IMR-90 (cell line): ENCODE measurements at regions not wholly inside any gene's neighbourhood (a gene's known extent, or its start where the extent isn't known, plus 50 kb on each side); places are given as distances from the start of the nearest gene placed in this dataset.

ENCODE experiments used
- ATAC-seq: fragments of 200-7000 bp; cut with Tn5 transposase; 2 replicates; pipeline ENCODE4 v1.9.1; 2020; ENCODE audit warnings: low read depth, mild to moderate bottlenecking, moderate library complexity
- BruUV-seq: library from RNA; stranded (reverse); fragments of 400-500 nt; replicated peaks from 2 replicates; lab custom pipeline; 2021; lab: Mats Ljungman, UMichigan
- CTCF ChIA-PET: fragments of 300-600 bp; formaldehyde crosslinking; extraction: SDS; loops from one replicate; lab custom pipeline; 2021; ENCODE audit warnings: antibody characterized with exemption; lab: Yijun Ruan, JAX
- POLR2A ChIA-PET: fragments of 300-600 bp; sonication (Branson Sonifier 250); formaldehyde crosslinking; loops from one replicate; lab custom pipeline; 2022; ENCODE audit warnings: antibody characterized with exemption; ENCODE audit not compliant: unreplicated experiment; lab: Charles Lee
- DNase-seq: peaks from one replicate; pipeline ENCODE4 v3.0.0; 2013
- H2AFZ ChIP-seq: replicated peaks from 2 replicates; pipeline ENCODE3; 2013; ENCODE audit warnings: low read length, mild to moderate bottlenecking; ENCODE audit not compliant: poor library complexity
- H2AK5ac ChIP-seq: 2 replicates; pipeline ENCODE4 v1.6.1; 2013; ENCODE audit warnings: low read depth, low read length, inconsistent platforms
- H2AK9ac ChIP-seq: replicated peaks from 2 replicates; pipeline ENCODE3; 2013; ENCODE audit warnings: mild to moderate bottlenecking, low read depth, low read length, moderate library complexity; ENCODE audit not compliant: poor library complexity
- H2BK120ac ChIP-seq: 2 replicates; pipeline ENCODE4 v1.6.1; 2013; ENCODE audit warnings: low read depth, low read length, inconsistent platforms
- H2BK15ac ChIP-seq: 3 replicates; pipeline ENCODE4 v1.6.1; 2013; ENCODE audit warnings: low read depth, low read length, inconsistent platforms
- H2BK20ac ChIP-seq: 2 replicates; pipeline ENCODE4 v1.6.1; 2013; ENCODE audit warnings: low read depth, mild to moderate bottlenecking, inconsistent platforms, low read length, moderate library complexity
- H2BK5ac ChIP-seq: 2 replicates; pipeline ENCODE4 v1.6.1; 2013; ENCODE audit warnings: mild to moderate bottlenecking, low read depth, low read length, inconsistent platforms; ENCODE audit not compliant: poor library complexity, severe bottlenecking
- H3K14ac ChIP-seq: replicated peaks from 2 replicates; pipeline ENCODE4 v1.6.1; 2013; ENCODE audit warnings: low read depth, low read length, inconsistent platforms
- H3K18ac ChIP-seq: 2 replicates; pipeline ENCODE4 v1.6.1; 2013; ENCODE audit warnings: low read depth, low read length, control low read depth
- H3K23ac ChIP-seq: 2 replicates; pipeline ENCODE4 v1.6.1; 2013; ENCODE audit warnings: low read depth, low read length, inconsistent platforms
- H3K27ac ChIP-seq: 2 replicates; pipeline ENCODE4 v1.5.1; 2013; ENCODE audit warnings: mild to moderate bottlenecking, control low read depth, low read length; ENCODE audit not compliant: insufficient read depth
- H3K27me3 ChIP-seq: 2 replicates; pipeline ENCODE4 v1.6.1; 2013; ENCODE audit warnings: low read length; ENCODE audit not compliant: control insufficient read depth, insufficient read depth
- H3K36me3 ChIP-seq: 2 replicates; pipeline ENCODE4 v1.6.1; 2013; ENCODE audit warnings: low read length, mixed read lengths; ENCODE audit not compliant: control insufficient read depth, insufficient read depth
- H3K4ac ChIP-seq: 2 replicates; pipeline ENCODE4 v1.6.1; 2013; ENCODE audit warnings: low read depth, low read length, inconsistent platforms
- H3K4me1 ChIP-seq: 2 replicates; pipeline ENCODE4 v1.6.1; 2013; ENCODE audit warnings: low read length, mixed read lengths; ENCODE audit not compliant: control insufficient read depth, insufficient read depth
- H3K4me2 ChIP-seq: 2 replicates; pipeline ENCODE4 v1.6.1; 2013; ENCODE audit warnings: low read depth, mild to moderate bottlenecking, control low read depth, low read length, moderate library complexity
- H3K4me3 ChIP-seq: 2 replicates; pipeline ENCODE4 v1.5.1; 2013; ENCODE audit warnings: low read depth, mild to moderate bottlenecking, control low read depth, low read length, moderate library complexity; ENCODE audit not compliant: insufficient read depth
- H3K56ac ChIP-seq: 2 replicates; pipeline ENCODE4 v1.6.1; 2013; ENCODE audit warnings: low read length, inconsistent platforms; ENCODE audit not compliant: insufficient read depth; ENCODE audit errors: extremely low read depth
- H3K79me1 ChIP-seq, 2 experiments: 2 replicates each; pipeline ENCODE4 v1.6.1; 2013; ENCODE audit warnings: low read length in 2 of 2, inconsistent platforms in 1 of 2, low read depth in 1 of 2
- H3K9ac ChIP-seq: 2 replicates; pipeline ENCODE4 v1.6.1; 2013; ENCODE audit warnings: low read depth, low read length, control low read depth
- H3K9me1 ChIP-seq: 2 replicates; pipeline ENCODE4 v1.6.1; 2013; ENCODE audit warnings: low read length, inconsistent platforms; ENCODE audit not compliant: insufficient read depth
- H3K9me3 ChIP-seq: 2 replicates; pipeline ENCODE4 v1.6.1; 2013; ENCODE audit warnings: low read length; ENCODE audit not compliant: control insufficient read depth, insufficient read depth
- H4K20me1 ChIP-seq: 2 replicates; pipeline ENCODE4 v1.6.1; 2013; ENCODE audit warnings: low read length, inconsistent platforms; ENCODE audit not compliant: insufficient read depth
- H4K5ac ChIP-seq: 2 replicates; pipeline ENCODE4 v1.6.1; 2013; ENCODE audit warnings: mild to moderate bottlenecking, low read depth, low read length, control low read depth
- H4K8ac ChIP-seq, 2 experiments: 2 replicates each; pipeline ENCODE4 v1.6.1; 2013; ENCODE audit warnings: low read depth in 2 of 2, low read length in 2 of 2, control low read depth in 1 of 2, inconsistent platforms in 1 of 2
- H4K91ac ChIP-seq: 2 replicates; pipeline ENCODE4 v1.6.1; 2013; ENCODE audit warnings: low read depth, low read length, inconsistent platforms; ENCODE audit not compliant: insufficient read depth
- BHLHE40 ChIP-seq: fragments of 150-350 bp; IDR thresholded peaks from 2 replicates; pipeline ENCODE4 v1.6.1; 2016; ENCODE audit warnings: mild to moderate bottlenecking, low read depth, low read length
- CEBPB ChIP-seq: IDR thresholded peaks from 2 replicates; pipeline ENCODE4 v1.6.1; 2012; ENCODE audit warnings: low read depth, low read length, improper control_type of control experiment
- CHD1 ChIP-seq: IDR thresholded peaks from 2 replicates; pipeline ENCODE4 v1.6.1; 2012; ENCODE audit warnings: low read depth, low read length, improper control_type of control experiment
- CTCF ChIP-seq: conservative IDR thresholded peaks from 2 replicates; pipeline ENCODE4 v1.5.1; 2012; ENCODE audit warnings: mild to moderate bottlenecking, low read depth, low read length, improper control_type of control experiment
- ELK1 ChIP-seq: fragments of 150-350 bp; IDR thresholded peaks from 2 replicates; pipeline ENCODE4 v1.6.1; 2016; ENCODE audit warnings: low read depth, mild to moderate bottlenecking, low read length, moderate library complexity, borderline replicate concordance
- FOS ChIP-seq: fragments of 150-350 bp; IDR thresholded peaks from 2 replicates; pipeline ENCODE4 v1.6.1; 2016; ENCODE audit warnings: low read depth, low read length
- MAFK ChIP-seq: IDR thresholded peaks from 2 replicates; pipeline ENCODE4 v1.6.1; 2012; ENCODE audit warnings: low read depth, low read length, improper control_type of control experiment
- MAZ ChIP-seq: IDR thresholded peaks from 2 replicates; pipeline ENCODE4 v1.6.1; 2012; ENCODE audit warnings: low read depth, mild to moderate bottlenecking, low read length, improper control_type of control experiment, moderate library complexity, borderline replicate concordance
- MXI1 ChIP-seq: IDR thresholded peaks from 2 replicates; pipeline ENCODE4 v1.6.1; 2012; ENCODE audit warnings: low read depth, mild to moderate bottlenecking, low read length, moderate library complexity, borderline replicate concordance
- NFE2L2 ChIP-seq: fragments of 150-350 bp; IDR thresholded peaks from 2 replicates; pipeline ENCODE4 v1.6.1; 2016; ENCODE audit warnings: low read depth, mild to moderate bottlenecking, low read length
- POLR2A ChIP-seq: IDR thresholded peaks from 2 replicates; pipeline ENCODE4 v1.6.1; 2012; ENCODE audit warnings: mild to moderate bottlenecking, low read depth, low read length
- RAD21 ChIP-seq: IDR thresholded peaks from 2 replicates; pipeline ENCODE4 v1.6.1; 2012; ENCODE audit warnings: low read length, improper control_type of control experiment
- RCOR1 ChIP-seq: IDR thresholded peaks from 2 replicates; pipeline ENCODE4 v1.6.1; 2012; ENCODE audit warnings: mild to moderate bottlenecking, low read length, improper control_type of control experiment; ENCODE audit not compliant: insufficient replicate concordance
- RFX5 ChIP-seq: IDR thresholded peaks from 2 replicates; pipeline ENCODE4 v1.8.0; 2012; ENCODE audit warnings: low read depth, mild to moderate bottlenecking, low read length, moderate library complexity
- SMC3 ChIP-seq: fragments of 150-350 bp; IDR thresholded peaks from 2 replicates; pipeline ENCODE4 v1.6.1; 2016; ENCODE audit warnings: low read depth, mild to moderate bottlenecking, antibody characterized with exemption, low read length, moderate library complexity
- USF2 ChIP-seq: fragments of 150-350 bp; IDR thresholded peaks from 2 replicates; pipeline ENCODE4 v1.6.1; 2017; ENCODE audit warnings: mild to moderate bottlenecking, antibody characterized with exemption, low read length, low read depth
- WGBS, 2 experiments: methylation state at CpG; one replicate each; pipeline versions ENCODE4 v1.1.5 to v1.1.7; 2013; ENCODE audit warnings: missing lambda C conversion rate in 2 of 2; ENCODE audit not compliant: insufficient read length in 1 of 2; ENCODE audit errors: extremely low coverage in 2 of 2; 5-methylcytosine and 5-hydroxymethylcytosine counted together
- dilution Hi-C: fragments of 300-500 bp; cut with HindIII; formaldehyde crosslinking; loops from one replicate; pipeline ENCODE4 v1.14.3; 2018; ENCODE audit warnings: low sequenced_read_pairs; ENCODE audit not compliant: unreplicated experiment
- in situ Hi-C: fragments of 300-500 bp; cut with MboI; formaldehyde crosslinking; loops from 3 replicates; pipeline ENCODE4 v1.14.3; 2019; ENCODE audit warnings: low sequenced_read_pairs, inconsistent platforms, mixed read lengths
- intact Hi-C: fragments of 100-400 bp; cut with micrococcal nuclease; formaldehyde crosslinking; loops from 2 replicates; pipeline ENCODE4 v1.10.0; 2022

GRCh38 chr2:33907866-33908265 is 308.8 kb upstream of the FAM98A start:
- Histone ChIP-seq H3K79me1 (no peaks in the 10 kb centered on the region), H2AK9ac (no peak overlapping the region), H3K4ac (no peak overlapping the region), H3K9me1 (no peaks in the 10 kb centered on the region), H4K5ac (no peak overlapping the region), H3K27me3 (no peaks in the 10 kb centered on the region), H3K9ac (no peak overlapping the region), H2AK5ac (no peak overlapping the region), H3K23ac (no peak overlapping the region), H4K20me1 (no peaks in the 10 kb centered on the region), H3K14ac (no peak overlapping the region), H2AFZ (no peak overlapping the region), H3K9me3 (peaks cover 4% of the 10 kb centered on the region; the same call in 1 of the 2 replicates), H4K91ac (no peak overlapping the region), H3K36me3 (no peaks in the 10 kb centered on the region), H2BK20ac (no peak overlapping the region), H3K56ac (no peak overlapping the region), H2BK5ac (no peak overlapping the region), H3K4me2 (no peak overlapping the region), H3K27ac (no peak overlapping the region), H3K4me1 (no peaks in the 10 kb centered on the region), H2BK15ac (no peak overlapping the region), H4K8ac (no peak overlapping the region), H2BK120ac (no peak overlapping the region), H3K18ac (no peak overlapping the region), H3K4me3 (no peak overlapping the region)
- in situ Hi-C loops = no loop called here
- intact Hi-C loops = no loop called here
- dilution Hi-C loops = no loop called here
- TF ChIP-seq CEBPB = no peak
- no peak for TF ChIP-seq CHD1
- no peak for TF ChIP-seq RAD21
- TF ChIP-seq POLR2A = no peak
- no peak for TF ChIP-seq ELK1
- no peak for TF ChIP-seq MAFK
- no peak for TF ChIP-seq RCOR1
- no peak for TF ChIP-seq NFE2L2
- TF ChIP-seq RFX5 = no peak
- TF ChIP-seq BHLHE40 = no peak
- TF ChIP-seq CTCF = no peak
- no peak for TF ChIP-seq MAZ
- no peak for TF ChIP-seq FOS
- no peak for TF ChIP-seq SMC3
- no peak for TF ChIP-seq USF2
- TF ChIP-seq MXI1 = no peak
- no TSS peak for BruUV-seq
- ChIA-PET POLR2A (no interaction called here), CTCF (no interaction called here)
- DNase-seq (no peak), ATAC-seq (no peak)
- no CpG with 5 or more reads among the region's 2 CpGs for WGBS, 2 experiments
